ENCODE measurements at regions not wholly inside any gene's neighbourhood (a gene's known extent, or its start where the extent isn't known, plus 50 kb on each side); places are given as distances from the start of the nearest gene placed in this dataset.

DNA sequence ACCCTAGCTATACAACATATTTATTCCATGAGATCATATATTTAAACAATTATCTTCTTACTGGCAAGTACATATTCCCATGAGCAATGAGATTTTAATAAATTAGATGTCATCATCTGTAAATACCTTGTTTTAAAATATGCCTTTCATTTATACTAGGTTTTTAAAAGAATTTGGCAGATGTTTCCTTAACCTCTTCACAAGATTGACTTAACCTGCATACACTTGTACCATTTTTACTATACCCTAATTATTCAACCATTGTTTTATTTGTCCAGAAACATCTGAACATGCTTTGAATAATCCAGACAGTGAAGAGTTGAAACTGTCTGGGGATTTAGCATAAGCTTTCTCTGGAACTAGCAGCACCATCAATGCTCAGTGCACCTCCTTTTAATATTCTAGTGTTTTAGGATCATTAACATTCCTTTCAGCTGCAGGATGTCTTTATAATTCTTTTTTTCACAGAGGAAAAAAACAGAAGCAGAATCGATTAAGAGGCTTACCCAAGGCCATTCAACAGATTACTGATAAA is 188.0 kb upstream of the TENT5A start:
- TF ChIP-seq POLR2A (IDR thresholded peaks at IDR 0.05) (no peak), CTCF (IDR thresholded peaks at IDR 0.05) (no peak), POLR2AphosphoS5 (IDR thresholded peaks at IDR 0.05) (no peak), EP300 (IDR thresholded peaks at IDR 0.05) (no peak)
- ATAC-seq (ENCODE audit: low FRiP score in 2 of 2) (no peak), DNase-seq (no peak)
- 32 to 54% methylated on average over 1 of the region's 1 CpG for WGBS, 2 donors
- Histone ChIP-seq H3K36me3 (no peaks in the 10 kb centered on the region), H3K27me3 (no peaks in the 10 kb centered on the region), H3K27ac (no peak overlapping the region), H3K9me3 (no peaks in the 10 kb centered on the region), H3K4me3 (no peak overlapping the region), H3K4me1 (peaks cover 0 to 6% (median 3%) of the 10 kb centered on the region in 4 donors)

DNA sequence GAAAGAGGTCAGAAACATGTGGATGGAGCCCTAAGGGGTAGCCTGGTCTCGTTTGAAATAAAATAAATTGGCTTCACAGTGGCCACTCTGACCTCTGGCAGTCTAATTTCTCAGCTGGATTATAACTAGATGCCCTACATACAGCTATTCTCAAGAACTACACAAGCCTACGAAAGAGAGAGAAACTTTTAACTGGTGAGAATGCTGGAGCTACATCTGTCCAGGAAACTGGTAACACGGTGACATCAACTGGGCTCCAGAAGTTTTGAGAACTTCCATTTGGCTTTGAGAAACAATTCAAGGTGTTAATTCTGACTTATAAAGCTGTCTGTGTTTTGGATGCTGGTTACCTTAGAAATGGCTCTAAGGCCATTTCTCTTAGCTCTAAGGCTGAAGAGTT is 187.3 kb upstream of the TENT5A start:
- Histone ChIP-seq H3K4me1 (peaks cover 0 to 6% (median 3%) of the 10 kb centered on the region in 4 donors), H3K9me3 (no peaks in the 10 kb centered on the region), H3K27ac (no peak overlapping the region), H3K36me3 (no peaks in the 10 kb centered on the region), H3K27me3 (no peaks in the 10 kb centered on the region), H3K4me3 (no peak overlapping the region)
- DNase-seq: no peak
- 47 to 48% methylated on average over 3 of the region's 3 CpGs for WGBS, 2 donors
- TF ChIP-seq CTCF (IDR thresholded peaks at IDR 0.05): no peak
- no peak for TF ChIP-seq POLR2A (IDR thresholded peaks at IDR 0.05)
- TF ChIP-seq EP300 (IDR thresholded peaks at IDR 0.05): no peak
- no peak for TF ChIP-seq POLR2AphosphoS5 (IDR thresholded peaks at IDR 0.05)
- no peak for ATAC-seq (ENCODE audit: low FRiP score in 2 of 2)

DNA sequence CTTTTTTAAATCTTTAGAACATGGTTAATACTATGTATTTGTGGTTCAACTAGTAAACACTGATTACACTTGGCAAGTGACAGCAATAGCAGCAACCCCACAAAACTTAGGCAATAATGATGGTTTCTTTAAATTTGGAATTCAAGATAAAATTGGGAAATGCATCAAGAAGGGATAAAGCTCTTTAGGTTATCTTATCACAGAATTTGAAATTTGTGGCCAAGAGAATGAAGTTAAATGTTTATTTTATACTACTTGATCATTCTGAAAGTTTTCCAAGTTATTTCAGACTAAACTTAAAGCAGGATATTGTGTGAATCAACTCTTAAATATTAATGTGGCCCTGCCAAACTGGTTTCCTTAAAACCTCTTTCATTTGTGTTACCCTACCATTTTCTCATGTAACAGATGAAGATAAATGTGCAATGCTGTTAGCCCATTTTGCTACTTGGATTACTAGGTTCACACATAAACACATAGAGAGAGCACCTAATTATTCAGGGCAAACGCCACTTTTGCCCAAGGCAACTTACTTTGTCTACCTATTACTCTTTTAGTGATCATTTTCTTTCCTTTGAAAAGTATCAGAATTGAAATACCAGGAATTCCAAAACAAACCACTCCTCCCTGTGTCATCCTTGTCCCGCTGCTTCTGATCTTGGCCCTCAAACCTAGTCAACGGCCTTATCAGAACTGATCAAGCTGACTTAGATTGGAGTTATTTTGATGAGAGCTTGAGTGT is 186.7 kb upstream of the TENT5A start:
- WGBS, 2 donors: 40 to 57% methylated on average over 3 of the region's 3 CpGs
- Histone ChIP-seq H3K27me3 (no peaks in the 10 kb centered on the region), H3K27ac (no peak overlapping the region), H3K9me3 (no peaks in the 10 kb centered on the region), H3K4me1 (peaks cover 0 to 6% (median 3%) of the 10 kb centered on the region in 4 donors), H3K36me3 (no peaks in the 10 kb centered on the region), H3K4me3 (no peak overlapping the region)
- DNase-seq: no peak
- ATAC-seq (ENCODE audit: low FRiP score in 2 of 2): no peak
- TF ChIP-seq EP300 (IDR thresholded peaks at IDR 0.05) (no peak), POLR2AphosphoS5 (IDR thresholded peaks at IDR 0.05) (no peak), CTCF (IDR thresholded peaks at IDR 0.05) (no peak), POLR2A (IDR thresholded peaks at IDR 0.05) (no peak)

GRCh38 chr6:81938014-81938856 is 185.8 kb upstream of the TENT5A start:
- Histone ChIP-seq H3K9me3 (no peaks in the 10 kb centered on the region), H3K27ac (no peak overlapping the region), H3K4me1 (peaks cover 0 to 6% (median 3%) of the 10 kb centered on the region in 4 donors), H3K36me3 (no peaks in the 10 kb centered on the region), H3K4me3 (no peak overlapping the region), H3K27me3 (no peaks in the 10 kb centered on the region)
- 24 to 37% methylated on average over 4 of the region's 4 CpGs for WGBS, 2 donors
- no peak for DNase-seq
- peak in 1 of 2 donors; percentile 9 for TF ChIP-seq POLR2AphosphoS5 (IDR thresholded peaks at IDR 0.05)
- TF ChIP-seq CTCF (IDR thresholded peaks at IDR 0.05): no peak
- ATAC-seq (ENCODE audit: low FRiP score in 2 of 2): peak in 1 of 2 donors; percentile 80

All from upper lobe of left lung (tissue), 6 donors.